CD4-positive, alpha-beta T cell treated with Interleukin-6 at 100 ng/mL for 8 hours (primary cell): ENCODE measurements at regions not wholly inside any gene's neighbourhood (a gene's known extent, or its start where the extent isn't known, plus 50 kb on each side); places are given as distances from the start of the nearest gene placed in this dataset.

Experiments
- DNase-seq: peaks from one replicate; pipeline ENCODE4 v3.0.0-alpha.2; 2020; ENCODE audit warnings: mixed read lengths, low spot score

DNA sequence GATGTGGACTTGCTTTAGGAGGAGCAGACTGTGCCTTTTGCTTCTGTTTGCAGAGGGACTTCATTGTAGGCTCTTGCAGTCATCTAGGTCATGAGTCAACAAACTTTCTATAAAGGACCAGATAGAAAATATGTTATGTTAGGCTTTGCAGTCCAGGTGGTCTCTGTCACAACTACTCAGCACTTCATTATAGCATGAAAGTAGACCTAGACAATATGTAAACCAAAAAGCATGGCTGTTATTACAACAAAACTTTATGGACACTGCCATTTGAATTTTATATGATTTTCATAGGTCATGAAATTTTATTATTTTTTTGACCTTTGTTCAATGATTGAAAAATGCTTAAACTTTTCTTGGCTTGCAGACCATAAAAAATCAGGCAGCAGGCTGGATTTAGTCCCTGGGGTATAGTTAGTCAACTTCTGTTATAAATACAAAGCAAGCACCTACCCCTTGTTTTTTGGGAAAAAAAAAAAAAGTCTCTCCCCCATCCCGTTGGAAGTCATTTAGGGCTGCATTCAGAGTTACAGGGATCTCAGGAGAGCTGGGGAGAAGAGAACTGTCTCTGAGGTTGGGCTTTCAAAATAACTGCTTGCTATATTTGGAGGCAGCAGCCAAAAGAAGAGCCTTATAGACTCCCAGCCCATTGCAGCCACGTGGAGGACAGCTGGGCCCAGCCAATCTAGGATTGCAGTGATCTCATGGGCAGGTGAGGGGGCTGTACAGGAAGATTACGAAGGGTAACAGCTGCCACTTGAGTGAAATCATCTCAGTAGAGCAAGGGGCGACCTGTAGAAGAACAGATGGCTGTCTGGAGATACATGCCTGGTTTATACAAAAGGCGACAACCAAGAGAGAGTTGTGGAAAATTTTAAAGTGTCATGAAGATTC lies 136.6 kb upstream of the TNC start:
- no peak for DNase-seq

DNA sequence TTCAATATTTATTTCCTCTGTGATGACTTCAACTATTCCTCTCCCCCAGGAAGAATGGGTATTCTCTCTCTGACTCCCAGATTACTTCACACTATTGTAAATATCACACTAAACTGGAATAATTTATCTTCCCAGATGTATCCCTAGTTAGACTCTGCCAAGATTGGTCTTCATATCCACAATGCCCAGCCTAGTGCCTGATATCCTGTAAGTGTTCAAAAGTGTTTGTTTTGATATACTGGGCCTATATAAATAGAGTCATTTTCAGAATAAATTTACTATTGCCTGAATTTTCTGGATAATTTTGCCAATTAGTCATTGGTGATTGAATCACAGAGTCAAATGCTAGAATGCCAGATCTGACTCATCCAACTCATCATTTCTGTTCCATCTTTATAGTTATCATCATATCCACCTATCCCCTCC lies 143.7 kb upstream of the TNC start:
- no peak for DNase-seq

DNA sequence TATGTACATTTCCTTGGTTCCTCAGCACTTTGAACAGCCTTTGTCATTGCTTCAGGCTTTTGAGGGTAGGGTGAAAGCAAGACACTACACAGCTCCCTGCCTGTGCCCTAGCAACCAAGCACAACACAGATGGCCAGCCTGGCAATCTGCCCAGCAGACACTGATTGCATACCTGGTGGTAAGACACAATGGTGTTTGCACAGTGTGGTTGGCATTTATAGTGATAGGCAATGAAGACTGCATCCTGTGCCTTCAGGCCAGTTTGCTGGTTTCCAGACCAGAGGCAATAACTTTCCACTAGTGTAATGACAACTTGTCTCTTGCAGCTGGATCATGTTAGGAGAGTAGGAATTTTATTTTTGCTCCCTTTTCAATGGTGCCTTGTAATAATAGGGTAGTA lies 144.5 kb upstream of the TNC start:
- DNase-seq = no peak

DNA sequence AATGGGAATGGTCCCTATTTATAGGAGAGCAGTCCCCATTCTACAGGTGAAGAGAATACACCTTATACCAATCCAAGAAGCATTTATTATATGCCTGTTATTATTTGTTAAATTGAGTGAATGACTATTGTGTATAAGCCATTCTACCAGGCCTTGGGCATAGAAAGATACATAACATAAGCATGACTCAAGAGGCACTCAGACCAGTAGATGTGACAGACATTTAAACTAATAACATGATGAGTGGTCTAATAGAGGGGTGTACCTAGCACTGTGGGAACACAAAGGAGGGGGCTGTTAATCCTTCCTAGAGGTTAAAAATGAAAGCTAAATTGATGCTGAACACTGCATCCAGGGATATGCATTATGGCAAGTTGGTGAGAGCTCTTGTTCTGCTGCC lies 145.0 kb upstream of the TNC start:
- no peak for DNase-seq

DNA sequence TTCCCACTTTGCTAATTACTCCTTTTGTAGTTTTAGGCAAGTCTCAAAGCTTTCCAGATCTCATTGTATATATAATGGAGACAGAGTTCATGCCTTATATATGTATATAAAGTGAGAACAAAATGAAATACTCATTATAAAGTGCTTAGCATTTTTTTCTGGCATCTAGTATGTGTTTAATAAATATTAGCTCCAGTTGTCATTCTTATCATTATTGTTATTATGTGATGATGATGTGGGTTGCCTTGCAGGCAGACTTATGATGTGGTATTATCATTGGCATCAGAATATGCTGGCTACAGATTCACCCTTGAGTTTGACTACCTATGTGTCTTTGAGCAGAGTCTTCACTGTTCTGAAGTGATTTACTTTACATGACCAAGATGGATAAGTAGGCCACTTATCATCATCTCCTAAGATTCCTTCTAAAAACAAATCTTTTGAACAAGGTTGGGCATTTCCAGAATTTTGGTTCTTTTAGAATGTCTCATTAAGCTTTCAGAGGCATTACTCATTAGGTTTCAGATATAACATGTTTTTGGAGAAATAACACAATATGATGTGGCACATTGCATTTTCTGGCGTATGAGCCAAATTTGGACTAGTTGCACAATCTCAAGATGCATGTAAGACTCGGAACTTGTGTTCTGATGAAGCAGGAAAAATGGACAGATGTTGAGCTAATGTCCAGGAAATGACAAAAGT lies 145.6 kb upstream of the TNC start:
- no peak for DNase-seq

DNA sequence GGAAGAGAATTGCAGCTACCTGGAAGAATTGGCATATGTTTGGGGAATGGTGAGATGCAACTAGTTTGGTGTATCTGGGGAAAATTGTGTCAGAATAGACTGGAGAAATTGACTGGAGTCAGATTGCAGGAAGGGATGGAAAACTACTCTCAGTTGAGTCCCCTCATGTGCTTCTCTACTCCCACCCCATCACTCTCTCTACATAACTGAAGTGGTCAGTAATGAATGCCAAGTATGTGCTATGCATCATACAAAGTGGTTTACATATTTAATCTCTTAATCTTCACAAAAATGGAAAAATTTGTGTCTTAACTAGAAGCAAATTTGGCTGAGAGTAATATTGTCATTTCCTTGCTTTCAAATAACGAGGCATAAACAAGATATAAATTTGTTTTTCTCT lies 146.4 kb upstream of the TNC start:
- no peak for DNase-seq

DNA sequence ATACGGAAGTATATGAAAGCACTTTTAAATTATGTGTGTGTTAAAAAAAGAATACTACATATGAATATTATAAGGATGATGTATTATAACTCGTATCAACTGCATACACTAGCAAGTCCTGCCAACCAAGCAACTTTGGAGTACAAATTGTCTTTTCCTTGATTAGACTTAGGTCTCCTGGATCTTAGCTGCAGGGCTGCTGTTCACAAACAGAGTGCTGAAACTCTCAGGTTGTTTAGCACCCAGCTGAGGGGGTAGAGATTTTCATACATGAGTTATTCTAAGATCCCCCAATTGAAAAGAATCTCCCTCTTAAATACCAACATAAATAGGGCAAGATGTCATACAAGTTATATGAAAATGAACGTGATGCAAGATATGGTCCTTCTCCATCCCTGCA lies 149.8 kb upstream of the TNC start:
- DNase-seq = no peak

DNA sequence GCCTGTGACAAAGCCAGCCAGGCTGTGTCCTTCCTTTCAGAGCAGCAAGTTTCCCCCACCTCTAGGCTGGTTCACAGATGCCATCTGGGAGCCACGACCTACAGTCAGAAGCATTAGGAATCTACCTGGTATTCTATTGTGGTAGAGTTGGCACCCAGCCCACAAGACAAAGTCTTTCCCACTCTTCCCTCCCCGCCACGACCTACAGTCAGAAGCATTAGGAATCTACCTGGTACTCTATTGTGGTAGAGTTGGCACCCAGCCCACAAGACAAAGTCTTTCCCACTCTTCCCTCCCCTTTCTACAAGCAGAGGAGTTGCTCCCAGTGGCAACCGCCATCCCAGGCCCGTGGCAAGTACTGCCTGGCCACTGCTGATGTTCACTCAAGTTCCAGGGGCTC lies 157.8 kb upstream of the TNC start:
- no peak for DNase-seq

DNA sequence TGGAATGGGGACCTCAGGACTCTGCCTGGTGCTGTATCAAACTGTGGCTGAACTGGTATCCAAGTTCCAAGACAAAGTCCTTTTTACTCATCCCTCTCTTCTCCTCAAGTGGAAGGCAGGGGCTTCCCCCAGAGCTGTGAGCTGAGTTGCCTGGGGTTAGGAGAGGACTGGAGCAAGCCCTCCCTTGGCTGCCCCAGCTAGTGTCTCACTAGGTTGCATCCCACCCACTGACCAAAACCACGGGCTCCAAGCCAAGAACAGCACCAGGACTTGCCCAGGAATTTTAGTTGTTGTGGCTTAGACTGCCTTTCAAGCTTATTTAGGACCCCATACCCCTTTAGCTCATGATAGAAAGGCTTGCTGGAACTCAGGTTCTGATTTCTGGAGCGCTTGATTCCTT lies 158.7 kb upstream of the TNC start:
- DNase-seq = no peak

DNA sequence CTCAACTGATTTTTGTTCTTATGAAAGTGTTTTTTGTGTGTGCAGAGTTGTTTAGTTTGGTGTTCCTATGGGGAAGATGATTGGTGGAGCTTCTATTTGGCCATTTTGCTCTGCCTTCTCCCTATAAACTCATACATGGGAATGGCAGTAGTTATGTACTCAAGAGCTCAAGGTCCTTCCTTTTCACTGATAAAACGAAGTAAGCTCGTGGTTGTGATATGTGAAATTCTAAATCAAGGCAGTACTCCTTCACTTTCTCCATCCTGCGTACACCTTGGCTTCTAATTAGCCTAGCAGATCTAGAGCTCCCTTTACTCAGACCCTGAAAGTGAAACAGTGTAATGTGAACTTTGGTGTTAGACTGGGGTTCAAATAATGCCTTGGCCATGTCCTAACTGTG lies 159.3 kb upstream of the TNC start:
- DNase-seq = no peak

DNA sequence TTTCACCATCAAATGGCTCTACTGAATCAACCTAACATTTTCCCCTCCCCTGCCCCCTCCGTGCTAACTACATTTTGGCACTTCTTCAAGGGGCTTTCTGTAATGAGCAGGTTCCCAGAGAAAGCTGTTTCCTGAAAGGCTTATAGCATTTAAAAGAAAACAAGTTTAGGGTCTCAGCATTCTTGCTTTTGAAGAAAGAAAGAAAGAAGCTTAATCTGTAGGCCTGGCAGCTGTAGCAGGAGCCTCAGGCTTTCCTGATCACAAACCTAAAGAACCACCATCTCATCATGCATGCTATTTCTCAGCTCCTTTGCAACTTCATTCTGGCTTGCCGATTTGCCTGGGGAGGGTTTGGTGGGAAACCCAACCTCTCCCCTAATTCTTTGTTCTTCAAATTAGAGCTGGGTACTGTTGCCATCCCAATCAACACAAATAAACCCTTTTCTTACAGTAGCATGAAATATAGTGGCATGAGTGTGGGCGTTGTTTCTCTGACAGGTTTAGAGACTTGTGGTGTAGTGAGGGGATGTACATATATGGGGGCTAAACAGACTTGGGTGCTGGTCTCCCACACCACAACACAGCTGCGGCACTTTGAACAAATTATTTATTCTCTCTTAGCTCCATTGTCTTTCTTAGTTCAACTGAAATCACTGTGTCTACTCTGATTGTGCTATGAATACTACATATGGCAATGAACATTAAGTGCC lies 160.5 kb upstream of the TNC start:
- no peak for DNase-seq

DNA sequence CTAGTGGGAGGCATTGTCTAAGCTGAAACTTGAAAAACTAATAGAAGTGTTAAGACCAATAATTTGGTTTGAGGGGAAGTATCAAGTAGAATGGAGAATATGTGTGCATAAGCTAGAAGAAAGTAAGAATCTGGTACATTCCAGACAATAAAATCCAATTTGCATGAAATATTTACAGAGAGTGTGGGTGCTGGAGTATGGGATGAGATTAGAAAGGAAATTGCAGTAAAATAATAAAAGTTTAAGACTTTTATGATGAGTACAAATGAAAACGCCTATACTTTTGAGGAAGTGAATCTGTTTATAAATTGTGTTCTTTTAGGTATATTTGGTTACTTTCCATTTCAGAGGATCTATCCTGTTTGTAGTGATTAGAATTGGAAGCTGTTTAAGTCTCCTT lies 165.4 kb upstream of the TNC start:
- DNase-seq = no peak

DNA sequence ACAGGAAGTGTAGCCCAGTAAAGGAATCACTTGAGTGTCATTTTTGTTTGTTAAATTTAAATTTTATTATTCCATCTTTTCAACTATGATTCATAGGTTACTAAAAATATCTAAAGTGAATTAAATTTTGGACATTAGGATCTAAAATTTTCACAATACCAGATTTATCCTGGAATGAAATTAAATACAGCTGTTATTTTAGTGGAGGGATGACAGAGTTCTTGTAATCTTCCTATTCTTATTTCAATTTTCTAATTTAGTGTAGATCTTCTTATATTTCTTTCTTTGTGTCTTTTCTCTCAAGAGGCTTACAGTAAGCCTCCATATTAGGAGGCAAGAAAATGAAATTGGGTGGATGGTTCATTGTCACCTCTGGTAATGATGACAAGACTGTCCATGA lies 167.9 kb upstream of the TNC start:
- no peak for DNase-seq

DNA sequence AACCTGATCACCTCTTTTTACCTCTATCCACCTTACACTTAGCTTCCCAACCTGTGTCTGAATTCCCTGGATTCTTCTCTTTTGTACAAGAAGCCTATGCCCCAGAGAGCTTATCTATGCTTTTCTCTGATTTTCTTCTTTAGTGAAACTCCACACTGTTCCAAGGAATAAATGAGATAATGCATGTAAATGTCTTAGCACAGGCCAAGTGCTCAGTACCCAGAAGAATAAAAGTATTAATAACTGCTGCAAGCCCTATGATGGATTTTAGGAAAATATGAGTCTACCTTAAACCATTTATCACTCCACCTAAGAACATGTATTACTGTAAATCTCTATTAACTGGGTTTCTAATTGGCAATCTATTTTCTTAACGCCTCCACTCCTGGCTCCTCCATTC lies 168.5 kb upstream of the TNC start:
- no peak for DNase-seq

DNA sequence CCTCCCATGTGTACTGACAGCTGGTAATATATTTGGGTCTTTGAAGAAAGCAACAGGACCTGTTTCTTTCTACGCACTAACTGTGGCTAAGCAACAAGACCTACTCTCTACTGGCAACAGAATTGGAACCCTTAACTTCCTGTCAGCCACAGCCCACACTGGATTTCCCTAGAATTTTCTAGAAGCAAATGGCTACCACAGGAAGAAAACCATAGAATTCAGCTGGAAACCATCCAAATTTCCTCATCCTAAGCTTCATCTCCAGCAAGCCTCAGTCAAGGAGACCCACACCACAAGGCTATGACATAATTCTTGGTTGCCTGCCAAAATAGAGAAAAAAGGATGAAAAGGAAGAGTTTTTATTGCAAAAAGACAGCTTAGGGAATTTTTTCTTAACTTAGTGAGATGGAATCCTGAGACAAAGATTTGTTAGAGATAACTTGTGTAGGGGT lies 171.8 kb upstream of the TNC start:
- no peak for DNase-seq

DNA sequence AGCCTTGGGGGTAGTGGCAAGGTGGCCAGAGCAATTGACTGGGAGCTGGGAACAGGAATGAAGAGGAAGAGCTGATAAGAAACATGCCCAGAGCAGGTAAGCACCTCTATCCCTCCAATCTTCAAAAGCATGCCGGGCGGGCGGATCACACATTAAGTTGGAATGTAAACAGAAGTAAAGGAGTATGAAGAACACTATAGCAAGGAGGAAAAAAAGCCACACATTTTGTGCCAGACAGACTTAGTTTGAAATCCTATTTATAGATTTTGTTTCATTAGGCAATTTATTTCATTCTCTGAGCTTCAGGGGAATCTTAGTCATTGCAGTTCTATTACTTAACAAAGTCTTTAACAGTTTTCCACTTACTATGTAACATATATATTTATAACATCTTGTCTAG lies 173.9 kb upstream of the TNC start:
- no peak for DNase-seq

DNA sequence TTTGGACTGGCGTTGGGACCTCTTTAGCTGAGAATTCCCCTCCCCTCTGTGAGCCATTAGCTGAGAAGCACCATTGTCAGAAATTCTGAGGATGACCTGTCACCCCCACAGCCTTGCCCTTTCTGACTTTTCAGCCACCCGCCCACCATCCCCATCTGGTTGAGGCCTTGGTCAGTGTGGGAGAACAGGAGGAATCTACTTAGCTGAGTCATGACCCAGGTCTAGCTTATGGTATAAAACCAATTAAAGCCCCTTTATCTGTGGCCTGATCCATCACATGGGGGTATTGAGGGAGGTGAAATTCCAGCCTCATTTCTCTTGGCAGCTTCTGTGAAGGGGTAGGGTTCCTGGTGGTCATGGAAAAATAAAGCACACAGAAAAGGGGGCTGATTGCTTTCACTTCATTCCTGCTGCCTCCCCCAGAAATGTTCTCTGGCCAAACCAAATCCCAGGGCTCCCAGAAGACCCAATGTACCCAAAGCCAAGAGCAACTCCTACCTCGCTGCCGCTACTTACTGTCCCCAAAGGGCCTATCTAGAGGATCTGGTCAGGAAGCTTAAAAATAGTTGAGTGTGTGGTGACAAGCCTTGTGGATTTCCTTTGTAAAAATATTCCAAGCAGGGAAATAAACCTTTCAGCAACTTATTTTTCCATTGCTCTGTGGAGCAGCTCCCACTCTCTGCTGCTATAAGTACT lies 174.8 kb upstream of the TNC start:
- no peak for DNase-seq

DNA sequence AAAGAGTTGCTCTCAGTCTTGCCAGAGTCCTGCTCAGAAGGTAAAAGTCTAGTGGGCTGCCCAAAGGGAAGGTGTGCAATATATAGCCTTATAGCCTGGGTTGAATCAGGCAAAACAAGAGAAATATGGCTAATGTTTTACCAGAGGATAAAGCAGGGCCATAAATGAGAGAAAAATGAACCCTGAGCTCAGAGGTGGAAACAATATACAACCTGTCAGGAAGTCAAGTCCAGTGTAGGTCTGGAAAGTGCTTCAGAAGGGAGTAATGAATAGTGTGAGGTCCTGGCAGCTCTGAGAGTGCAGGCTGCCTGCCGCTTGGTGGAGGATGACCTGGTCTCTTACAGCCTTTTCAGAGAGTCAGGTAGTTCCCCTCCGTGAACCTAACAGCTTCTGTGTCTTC lies 177.8 kb upstream of the TNC start:
- no peak for DNase-seq

DNA sequence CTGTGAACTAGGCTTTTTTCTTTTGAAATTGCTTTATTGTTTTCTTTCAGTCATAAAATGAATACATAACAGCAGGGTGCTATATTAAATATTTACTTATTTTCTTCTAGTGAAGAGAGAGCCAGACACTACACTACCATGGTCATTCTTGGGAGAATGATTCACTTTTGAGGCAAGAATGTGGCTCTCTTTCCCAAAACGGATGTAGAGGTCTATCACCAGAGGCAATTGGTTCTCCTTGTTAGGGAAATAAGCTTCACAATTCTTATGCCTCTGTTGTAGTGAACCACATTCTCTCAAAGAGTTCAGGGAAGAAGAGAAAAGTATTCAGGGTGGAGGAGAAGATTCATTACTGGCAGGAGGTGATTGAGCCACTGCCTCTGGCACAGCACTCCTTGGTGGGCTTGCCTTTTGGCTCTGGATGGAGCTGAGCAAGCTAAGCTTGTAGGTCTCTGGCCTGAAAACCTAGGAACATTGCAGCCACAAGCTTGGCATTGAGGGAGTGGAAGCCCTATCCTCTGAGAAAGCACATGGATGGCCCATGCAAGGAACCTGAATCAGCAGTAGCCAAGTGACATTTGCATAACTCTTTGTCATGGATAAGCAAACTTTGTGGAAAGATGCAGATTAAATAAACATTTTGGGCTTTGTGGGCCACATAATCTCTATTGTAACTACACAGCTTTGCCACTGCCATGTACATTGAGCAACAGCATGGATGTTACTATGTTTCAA lies 179.0 kb upstream of the TNC start:
- DNase-seq = no peak

DNA sequence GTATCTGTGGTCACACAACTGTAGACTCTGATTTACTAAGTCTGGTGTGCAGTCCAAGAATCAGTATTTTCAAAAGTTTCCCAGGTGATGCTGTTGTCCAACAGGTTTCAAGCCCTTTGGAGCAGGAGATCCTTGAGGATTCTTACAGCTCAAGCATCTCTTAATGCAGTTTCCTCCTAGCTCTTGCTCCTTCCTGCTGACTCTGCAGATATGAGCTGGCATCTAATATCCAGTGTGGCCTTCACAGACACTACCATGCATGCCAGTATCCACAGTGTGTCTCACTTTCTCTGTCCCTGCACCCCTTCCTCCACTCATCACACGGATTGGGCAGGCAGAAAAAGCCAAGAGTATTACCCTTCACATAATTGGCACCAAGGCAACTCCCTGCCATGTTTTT lies 182.2 kb upstream of the TNC start:
- DNase-seq = no peak

DNA sequence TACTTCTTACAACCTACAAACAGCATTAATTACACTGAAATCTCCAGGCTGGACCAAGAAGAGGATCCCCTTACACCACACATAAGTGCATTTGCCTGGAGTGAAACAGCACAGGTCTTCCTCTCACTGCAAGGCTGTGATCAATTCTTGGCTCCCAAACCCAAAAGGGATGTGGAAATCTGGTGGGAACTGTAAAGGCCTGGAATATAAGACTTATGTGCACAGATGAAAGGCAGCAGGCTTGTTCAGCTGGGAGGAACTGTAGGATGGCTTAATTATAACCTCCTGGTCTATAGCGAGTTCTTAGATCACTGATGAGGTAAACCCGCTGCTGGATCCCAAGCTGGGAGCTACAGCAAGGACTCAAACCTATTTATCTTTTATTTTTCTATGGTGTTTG lies 182.9 kb upstream of the TNC start:
- no peak for DNase-seq

DNA sequence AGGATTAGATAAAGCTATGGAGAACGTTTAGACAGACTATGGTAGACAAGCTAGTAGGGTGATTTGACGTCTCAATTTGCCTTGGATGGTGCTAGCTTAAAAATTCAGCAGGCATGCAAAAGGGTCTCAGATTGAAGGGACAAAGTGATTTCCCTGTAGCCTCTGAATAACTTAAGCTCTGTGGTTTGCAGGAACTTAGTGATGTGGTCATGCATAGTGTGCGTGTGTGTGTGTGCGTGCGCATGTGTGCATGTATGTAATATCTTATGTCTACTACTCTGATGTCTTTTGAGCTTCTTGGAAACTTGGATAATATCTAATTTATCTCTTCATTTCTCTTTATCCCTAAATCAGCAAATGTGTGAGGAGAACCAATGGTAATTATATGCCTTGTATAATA lies 183.6 kb upstream of the TNC start:
- no peak for DNase-seq
